ENCODE measurements at regions not wholly inside any gene's neighbourhood (a gene's known extent, or its start where the extent isn't known, plus 50 kb on each side); places are given as distances from the start of the nearest gene placed in this dataset.

- TF ChIP-seq CTCF (IDR thresholded peaks at IDR 0.05) = no peak
- no peak for TF ChIP-seq POLR2A (IDR thresholded peaks at IDR 0.05)
- no peak for TF ChIP-seq EP300 (IDR thresholded peaks at IDR 0.05)
Measured at GRCh38 chr13:44229371-44230030, 144.1 kb upstream of the SERP2 start.

Measured in suprapubic skin (tissue), 3 donors.